H9 (cell line): ENCODE measurements at regions not wholly inside any gene's neighbourhood (a gene's known extent, or its start where the extent isn't known, plus 50 kb on each side); places are given as distances from the start of the nearest gene placed in this dataset.

ENCODE experiments used
- DNase-seq: peaks from one replicate; pipeline ENCODE4 v3.0.0-alpha.2; 2017
- H2AFZ ChIP-seq: one replicate; pipeline ENCODE4 v1.6.1; 2013; ENCODE audit warnings: mild to moderate bottlenecking, low read length, control low read depth, moderate library complexity
- H2AK5ac ChIP-seq: 2 replicates; pipeline ENCODE4 v1.6.1; 2013; ENCODE audit warnings: low read length, control low read depth, mixed read lengths; ENCODE audit not compliant: insufficient read length
- H2BK120ac ChIP-seq: one replicate; pipeline ENCODE4 v1.6.1; 2013; ENCODE audit warnings: low read depth, mild to moderate bottlenecking, low read length, control low read depth, inconsistent platforms; ENCODE audit not compliant: poor library complexity, severe bottlenecking
- H2BK12ac ChIP-seq: 2 replicates; pipeline ENCODE4 v1.6.1; 2013; ENCODE audit warnings: low read length, control low read depth, mixed read lengths, low read depth; ENCODE audit not compliant: insufficient read length
- H2BK15ac ChIP-seq: 2 replicates; pipeline ENCODE4 v1.6.1; 2013; ENCODE audit warnings: low read depth, low read length, control low read depth
- H2BK20ac ChIP-seq: one replicate; pipeline ENCODE4 v1.6.1; 2013; ENCODE audit warnings: low read depth, mild to moderate bottlenecking, low read length, control low read depth, inconsistent platforms; ENCODE audit not compliant: poor library complexity, severe bottlenecking
- H2BK5ac ChIP-seq: 2 replicates; pipeline ENCODE4 v1.6.1; 2013; ENCODE audit warnings: low read length, control low read depth, mixed read lengths; ENCODE audit not compliant: insufficient read length
- H3K14ac ChIP-seq: 2 replicates; pipeline ENCODE4 v1.6.1; 2013; ENCODE audit warnings: low read length, control low read depth; ENCODE audit not compliant: insufficient read depth
- H3K18ac ChIP-seq: 2 replicates; pipeline ENCODE4 v1.6.1; 2013; ENCODE audit warnings: low read depth, mild to moderate bottlenecking, mixed read lengths, low read length, control low read depth; ENCODE audit not compliant: insufficient read length
- H3K23ac ChIP-seq: 2 replicates; pipeline ENCODE4 v1.6.1; 2013; ENCODE audit warnings: low read length, control low read depth, mixed read lengths, low read depth; ENCODE audit not compliant: insufficient read length
- H3K23me2 ChIP-seq: 2 replicates; pipeline ENCODE4 v1.6.1; 2013; ENCODE audit warnings: low read depth, mild to moderate bottlenecking, mixed read lengths, low read length, control low read depth; ENCODE audit not compliant: insufficient read length, poor library complexity, severe bottlenecking
- H3K27ac ChIP-seq: 2 replicates; pipeline ENCODE4 v1.5.1; 2013; ENCODE audit warnings: low read length, control low read depth, mixed read lengths, low read depth; ENCODE audit not compliant: insufficient read length
- H3K27me3 ChIP-seq: 2 replicates; pipeline ENCODE4 v1.6.1; 2013; ENCODE audit warnings: low read length, control low read depth, inconsistent platforms; ENCODE audit not compliant: insufficient read depth
- H3K4ac ChIP-seq: 2 replicates; pipeline ENCODE4 v1.6.1; 2013; ENCODE audit warnings: low read depth, mild to moderate bottlenecking, control low read depth, inconsistent platforms, low read length, moderate library complexity
- H3K4me1 ChIP-seq: 2 replicates; pipeline ENCODE4 v1.6.1; 2013; ENCODE audit warnings: low read length, control low read depth, inconsistent platforms; ENCODE audit not compliant: insufficient read depth
- H3K4me2 ChIP-seq: 2 replicates; pipeline ENCODE4 v1.6.1; 2013; ENCODE audit warnings: low read length, control low read depth, mixed read lengths; ENCODE audit not compliant: insufficient read length, insufficient read depth
- H3K56ac ChIP-seq: 2 replicates; pipeline ENCODE4 v1.6.1; 2013; ENCODE audit warnings: low read depth, mild to moderate bottlenecking, mixed read lengths, low read length, control low read depth; ENCODE audit not compliant: insufficient read length
- H3K79me1 ChIP-seq: 2 replicates; pipeline ENCODE4 v1.6.1; 2013; ENCODE audit warnings: low read depth, mild to moderate bottlenecking, moderate library complexity, low read length, control low read depth, inconsistent platforms; ENCODE audit not compliant: insufficient read depth, poor library complexity, severe bottlenecking
- H3K79me2 ChIP-seq: 2 replicates; pipeline ENCODE4 v1.6.1; 2013; ENCODE audit warnings: low read length, control low read depth, inconsistent platforms; ENCODE audit not compliant: insufficient read depth
- H3K9ac ChIP-seq: 2 replicates; pipeline ENCODE4 v1.6.1; 2013; ENCODE audit warnings: low read length, control low read depth, mixed read lengths; ENCODE audit not compliant: insufficient read length; ENCODE audit errors: extremely low read depth
- H3K9me3 ChIP-seq: one replicate; pipeline ENCODE4 v1.6.1; 2013; ENCODE audit warnings: low read depth, low read length, inconsistent platforms; ENCODE audit not compliant: control insufficient read depth
- H3T11ph ChIP-seq: one replicate; pipeline ENCODE4 v1.6.1; 2013; ENCODE audit warnings: mild to moderate bottlenecking, low read length, control low read depth, inconsistent platforms
- H4K20me1 ChIP-seq: one replicate; pipeline ENCODE4 v1.6.1; 2013; ENCODE audit not compliant: control insufficient read depth, insufficient read length, insufficient read depth
- H4K5ac ChIP-seq: 2 replicates; pipeline ENCODE4 v1.6.1; 2013; ENCODE audit warnings: low read depth, mild to moderate bottlenecking, mixed read lengths, low read length, control low read depth; ENCODE audit not compliant: insufficient read length
- H4K8ac ChIP-seq: replicated peaks from 2 replicates; pipeline ENCODE4 v1.6.1; 2013; ENCODE audit warnings: low read length, control low read depth, mixed read lengths, low read depth; ENCODE audit not compliant: insufficient read length
- H4K91ac ChIP-seq: 2 replicates; pipeline ENCODE4 v1.6.1; 2013; ENCODE audit warnings: low read depth, mild to moderate bottlenecking, moderate library complexity, mixed read lengths, low read length, control low read depth; ENCODE audit not compliant: insufficient read length
- H3K27ac Mint-ChIP-seq, 3 experiments: 2 replicates in 2 of 3; 3 replicates in 1 of 3; pipeline ENCODE4 v1.8.0; 2020 to 2021; ENCODE audit warnings: mixed read lengths in 3 of 3, mild to moderate bottlenecking in 1 of 3, moderate library complexity in 1 of 3
- H3K27me3 Mint-ChIP-seq: 2 replicates; pipeline ENCODE4 v1.8.0; 2021; ENCODE audit warnings: low read depth, mild to moderate bottlenecking, moderate library complexity, mixed read lengths
- H3K36me3 Mint-ChIP-seq, 3 experiments: 2 replicates in 2 of 3; 3 replicates in 1 of 3; pipeline ENCODE4 v1.8.0; 2020 to 2021; ENCODE audit warnings: low read depth in 3 of 3, mixed read lengths in 3 of 3; ENCODE audit not compliant: insufficient read depth in 1 of 3
- H3K4me1 Mint-ChIP-seq, 2 experiments: 2 replicates each; pipeline ENCODE4 v1.8.0; 2020; ENCODE audit warnings: mixed read lengths in 2 of 2
- H3K4me3 Mint-ChIP-seq, 2 experiments: 2 replicates in 1 of 2; 3 replicates in 1 of 2; pipeline ENCODE4 v1.8.0; 2020 to 2021; ENCODE audit warnings: mild to moderate bottlenecking in 2 of 2, mixed read lengths in 2 of 2, moderate library complexity in 1 of 2
- H3K9me3 Mint-ChIP-seq, 2 experiments: 2 replicates in 1 of 2; 3 replicates in 1 of 2; pipeline ENCODE4 v1.8.0; 2020; ENCODE audit warnings: mild to moderate bottlenecking in 2 of 2, mixed read lengths in 2 of 2, moderate library complexity in 1 of 2
- CTCF ChIP-seq: fragments of 200-600 bp; sonication (generic); conservative IDR thresholded peaks from 3 replicates; pipeline ENCODE4 v1.8.0; 2021; ENCODE audit warnings: antibody characterized with exemption, mild to moderate bottlenecking
- WGBS: extraction: QIAGEN DNeasy Blood & Tissue Kit; methylation state at CpG from one replicate; pipeline ENCODE4 v1.1.7; 2013; ENCODE audit warnings: missing lambda C conversion rate, low lambda C conversion rate, mixed read lengths; ENCODE audit not compliant: insufficient read length; ENCODE audit errors: extremely low coverage; 5-methylcytosine and 5-hydroxymethylcytosine counted together

DNA sequence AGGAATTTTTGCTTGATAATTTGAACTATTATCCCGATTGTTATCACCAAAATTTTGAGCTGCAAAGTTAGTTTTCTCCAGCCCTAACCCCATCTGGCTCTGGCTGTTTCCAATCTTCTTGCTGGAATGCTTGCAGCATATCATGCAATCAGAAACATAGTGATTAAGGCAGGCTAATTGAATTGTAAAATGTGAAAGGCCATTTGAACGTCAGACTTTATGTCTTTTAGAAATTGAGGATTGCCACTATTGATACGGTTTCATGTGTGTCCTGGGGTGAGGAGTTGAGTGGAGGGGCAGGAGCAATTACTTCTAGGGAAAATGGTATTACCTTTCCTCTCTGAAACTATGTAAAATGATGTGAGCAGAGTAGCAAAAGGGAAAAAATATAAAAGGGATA is 1674.5 kb upstream of the LRRTM1 start:
- Mint-ChIP-seq H3K27me3 (no peaks in the 10 kb centered on the region), H3K9me3 (no peaks in the 10 kb centered on the region; a peak in 1 of 5 replicates), H3K4me1 (peaks cover 5% of the 10 kb centered on the region in 2 experiments; a peak in 3 of 4 replicates), H3K36me3 (no peaks in the 10 kb centered on the region), H3K4me3 (no peak overlapping the region), H3K27ac (peak overlapping the region in 2 of 3 experiments; percentile 5 to 55; a peak in 2 of 7 replicates)
- no peak for DNase-seq
- Histone ChIP-seq H3T11ph (no peak overlapping the region), H2BK12ac (no peak overlapping the region), H2BK15ac (no peak overlapping the region), H3K79me2 (no peaks in the 10 kb centered on the region), H3K23me2 (no peaks in the 10 kb centered on the region), H2AFZ (no peak overlapping the region), H4K8ac (no peak overlapping the region), H3K9ac (no peak overlapping the region), H3K79me1 (no peaks in the 10 kb centered on the region), H4K91ac (no peak overlapping the region), H3K27ac (no peak overlapping the region), H4K20me1 (no peaks in the 10 kb centered on the region), H2BK20ac (no peak overlapping the region), H3K56ac (no peak overlapping the region), H3K23ac (no peak overlapping the region), H3K4ac (no peak overlapping the region), H4K5ac (no peak overlapping the region), H2BK120ac (no peak overlapping the region), H3K27me3 (no peaks in the 10 kb centered on the region), H2AK5ac (no peak overlapping the region), H3K9me3 (no peaks in the 10 kb centered on the region), H3K18ac (no peak overlapping the region), H3K14ac (no peak overlapping the region), H3K4me2 (no peak overlapping the region), H3K4me1 (no peaks in the 10 kb centered on the region), H2BK5ac (no peak overlapping the region)
- WGBS = no CpG with 5 or more reads among the region's 3 CpGs
- no peak for TF ChIP-seq CTCF
